CD4-positive, alpha-beta memory T cell (primary cell): ENCODE measurements at regions not wholly inside any gene's neighbourhood (a gene's known extent, or its start where the extent isn't known, plus 50 kb on each side); places are given as distances from the start of the nearest gene placed in this dataset.
A peak's percentile ranks its signal among the peaks of the same experiment; 100 is the strongest.

Experiments used
- CTCF ChIA-PET: fragments of 350-600 bp; sonication (Branson Sonifier 250); formaldehyde crosslinking; loops from one replicate; lab custom pipeline; 2021; ENCODE audit warnings: inconsistent platforms; ENCODE audit not compliant: partially characterized antibody; lab: Charles Lee
- POLR2A ChIA-PET: fragments of 350-600 bp; sonication (Branson Sonifier 250); formaldehyde crosslinking; loops from one replicate; lab custom pipeline; 2021; ENCODE audit not compliant: partially characterized antibody; lab: Charles Lee
- DNase-seq, 5 donors: peaks; one replicate each; pipeline versions ENCODE4 v3.0.0 to v3.0.0-alpha.2; 2020 to 2022; ENCODE audit warnings: mixed read lengths in 1 of 5
- H3K27ac ChIP-seq: one replicate; pipeline ENCODE4 v1.7.0; 2013; ENCODE audit warnings: low read depth, low read length
- H3K27me3 ChIP-seq: 2 replicates; pipeline ENCODE4 v1.7.0; 2013; ENCODE audit warnings: mild to moderate bottlenecking, low read length, moderate library complexity; ENCODE audit not compliant: insufficient read depth
- H3K36me3 ChIP-seq: 2 replicates; pipeline ENCODE4 v1.7.0; 2013; ENCODE audit warnings: mild to moderate bottlenecking, low read length, moderate library complexity; ENCODE audit not compliant: insufficient read depth
- H3K4me1 ChIP-seq: 2 replicates; pipeline ENCODE4 v1.7.0; 2013; ENCODE audit warnings: mild to moderate bottlenecking, low read length, moderate library complexity; ENCODE audit not compliant: insufficient read depth
- H3K4me3 ChIP-seq, 2 donors: one replicate each; pipeline ENCODE4 v1.7.0; 2013; ENCODE audit warnings: low read length in 2 of 2, mild to moderate bottlenecking in 1 of 2
- H3K9me3 ChIP-seq, 2 donors: one replicate each; pipeline ENCODE4 v1.7.0; 2013; ENCODE audit warnings: low read length in 2 of 2, control low read depth in 1 of 2; ENCODE audit not compliant: control insufficient read depth in 1 of 2
- H3K27ac Mint-ChIP-seq, 7 donors: one replicate each; pipeline ENCODE4 v1.8.0; 2020 to 2021; ENCODE audit warnings: mixed read lengths in 7 of 7, mild to moderate bottlenecking in 6 of 7, inconsistent platforms in 3 of 7, moderate library complexity in 3 of 7
- H3K27me3 Mint-ChIP-seq, 2 donors: one replicate each; pipeline ENCODE4 v1.8.0; 2020 to 2021; ENCODE audit warnings: mixed read lengths in 2 of 2
- H3K36me3 Mint-ChIP-seq, 2 donors: one replicate each; pipeline ENCODE4 v1.8.0; 2020 to 2021; ENCODE audit warnings: mixed read lengths in 2 of 2, inconsistent platforms in 1 of 2, mild to moderate bottlenecking in 1 of 2
- H3K4me1 Mint-ChIP-seq, 4 donors: one replicate each; pipeline ENCODE4 v1.8.0; 2020 to 2021; ENCODE audit warnings: mixed read lengths in 4 of 4, mild to moderate bottlenecking in 1 of 4
- H3K4me3 Mint-ChIP-seq, 8 donors: one replicate each; pipeline ENCODE4 v1.8.0; 2020 to 2021; ENCODE audit warnings: mixed read lengths in 8 of 8, mild to moderate bottlenecking in 7 of 8, moderate library complexity in 6 of 8, inconsistent platforms in 3 of 8
- H3K9me3 Mint-ChIP-seq, 8 donors: one replicate each; pipeline ENCODE4 v1.8.0; 2020 to 2021; ENCODE audit warnings: mixed read lengths in 8 of 8, mild to moderate bottlenecking in 5 of 8, inconsistent platforms in 3 of 8, moderate library complexity in 1 of 8
- intact Hi-C: fragments of 100-400 bp; cut with micrococcal nuclease; formaldehyde crosslinking; loops from one replicate; pipeline ENCODE4 v1.15.1; 2023

DNA sequence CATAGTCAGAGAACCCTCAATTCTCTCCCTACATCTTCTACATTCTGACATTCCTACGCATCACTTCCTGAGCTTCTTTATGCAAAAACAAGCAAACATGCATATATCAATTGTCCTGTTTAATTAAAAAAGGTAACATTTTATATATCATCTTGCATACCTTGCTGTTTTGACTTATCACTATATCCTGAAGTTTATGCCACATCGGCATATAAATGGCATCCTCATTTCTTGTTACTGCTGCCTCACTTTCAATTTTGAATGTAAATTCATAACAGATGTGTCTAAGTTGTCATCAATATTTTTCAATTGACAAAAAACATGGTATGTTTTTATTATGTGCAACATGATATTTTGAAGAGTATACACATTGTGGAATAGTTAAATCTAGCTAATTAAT, 377.3 kb upstream of the STEAP1 start:
- no peaks in the 10 kb centered on the region for H3K27me3 Mint-ChIP-seq
- H3K4me1 Mint-ChIP-seq, result no peaks in the 10 kb centered on the region
- H3K27ac Mint-ChIP-seq, result no peak overlapping the region

DNA sequence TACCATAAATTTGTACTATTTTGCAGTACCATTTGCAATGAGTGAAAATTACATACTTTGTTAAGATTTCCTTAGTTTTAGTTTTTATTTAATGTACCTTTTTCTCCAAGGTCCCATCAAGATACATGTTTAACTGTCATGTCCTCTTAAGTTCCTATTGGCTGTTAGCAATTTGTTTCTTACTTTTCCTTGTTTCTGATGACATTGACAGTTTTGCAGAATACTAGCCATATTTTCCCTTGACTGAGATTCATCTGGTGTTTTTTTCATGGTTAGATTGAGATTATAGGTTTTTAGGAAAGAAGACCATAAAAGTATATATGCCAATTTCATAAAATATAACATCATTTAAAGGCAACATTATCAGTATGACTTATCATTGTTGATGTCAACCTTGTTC, 376.8 kb upstream of the STEAP1 start:
- Histone ChIP-seq H3K9me3 (no peaks in the 10 kb centered on the region), H3K36me3 (no peaks in the 10 kb centered on the region), H3K4me3 (no peak overlapping the region), H3K27me3 (no peaks in the 10 kb centered on the region), H3K27ac (no peak overlapping the region), H3K4me1 (no peaks in the 10 kb centered on the region)
- no peak overlapping the region for H3K27ac Mint-ChIP-seq
- H3K9me3 Mint-ChIP-seq, result peaks cover 0 to 8% (median under 1%) of the 10 kb centered on the region in 8 donors
- intact Hi-C loops, result no loop called here
- DNase-seq, result no peak
- H3K4me3 Mint-ChIP-seq, result no peak overlapping the region
- H3K27me3 Mint-ChIP-seq, result no peaks in the 10 kb centered on the region
- H3K4me1 Mint-ChIP-seq, result no peaks in the 10 kb centered on the region
- ChIA-PET CTCF (no interaction called here), POLR2A (no interaction called here)
- no peaks in the 10 kb centered on the region for H3K36me3 Mint-ChIP-seq

More for the DNA sequence above, 377.3 kb upstream of the STEAP1 start:
- no peak overlapping the region for H3K4me3 Mint-ChIP-seq
- Histone ChIP-seq H3K4me1 (no peaks in the 10 kb centered on the region), H3K27me3 (no peaks in the 10 kb centered on the region), H3K9me3 (no peaks in the 10 kb centered on the region), H3K27ac (no peak overlapping the region), H3K4me3 (no peak overlapping the region), H3K36me3 (no peaks in the 10 kb centered on the region)
- ChIA-PET CTCF (no interaction called here), POLR2A (no interaction called here)
- H3K36me3 Mint-ChIP-seq, result no peaks in the 10 kb centered on the region
- DNase-seq, result no peak
- H3K9me3 Mint-ChIP-seq, result peaks cover 0 to 8% (median under 1%) of the 10 kb centered on the region in 8 donors
- intact Hi-C loops, result no loop called here

DNA sequence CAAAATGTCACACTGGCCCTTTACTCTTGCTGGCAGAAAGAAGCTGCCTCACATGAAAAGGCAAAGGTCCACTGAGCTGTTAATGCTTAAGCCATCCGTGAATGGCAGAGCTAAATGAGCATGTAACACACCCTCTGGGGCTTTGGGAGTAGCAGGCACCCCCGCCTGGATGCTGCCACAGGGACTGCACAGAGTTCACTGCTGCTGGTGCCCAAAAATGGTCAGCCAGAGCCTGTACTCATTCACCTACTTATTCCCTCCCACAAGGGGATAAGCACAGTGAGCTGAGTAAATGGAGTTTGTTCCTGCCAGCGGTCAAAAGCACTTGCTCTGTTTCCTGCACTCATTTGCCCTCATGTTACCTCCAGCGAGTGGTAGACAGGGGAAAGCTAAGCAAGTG, 374.0 kb upstream of the STEAP1 start:
- intact Hi-C loops, result no loop called here
- Mint-ChIP-seq H3K27me3 (no peaks in the 10 kb centered on the region), H3K4me1 (no peaks in the 10 kb centered on the region), H3K4me3 (no peak overlapping the region), H3K27ac (no peak overlapping the region), H3K36me3 (no peaks in the 10 kb centered on the region), H3K9me3 (peaks cover 0 to 9% (median 4%) of the 10 kb centered on the region in 8 donors)
- CTCF ChIA-PET, result no interaction called here
- no peaks in the 10 kb centered on the region for H3K4me1 ChIP-seq
- no peaks in the 10 kb centered on the region for H3K9me3 ChIP-seq
- H3K27ac ChIP-seq, result no peak overlapping the region
- no peak for DNase-seq
- H3K4me3 ChIP-seq, result no peak overlapping the region
- no peaks in the 10 kb centered on the region for H3K36me3 ChIP-seq
- POLR2A ChIA-PET, result no interaction called here
- H3K27me3 ChIP-seq, result no peaks in the 10 kb centered on the region

DNA sequence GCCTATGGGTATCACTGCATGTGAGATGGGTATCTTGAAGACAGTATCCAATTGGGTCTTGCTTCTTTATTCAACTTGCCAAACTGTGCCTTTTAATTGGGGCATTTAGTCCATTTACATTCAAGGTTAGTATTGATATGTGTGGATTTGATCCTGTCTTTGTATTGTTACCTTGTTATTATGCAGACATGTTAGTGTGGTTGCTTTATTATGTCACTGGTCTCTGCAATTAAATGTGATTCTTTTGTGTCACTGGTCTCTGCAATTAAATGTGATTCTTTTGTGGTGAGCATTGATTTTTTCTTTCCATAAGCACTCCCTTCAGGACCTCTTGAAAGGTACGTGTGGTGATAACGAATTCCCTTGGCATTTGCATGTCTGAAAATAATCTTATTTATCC, 357.8 kb upstream of the STEAP1 start:
- Histone ChIP-seq H3K4me1 (no peaks in the 10 kb centered on the region), H3K9me3 (no peaks in the 10 kb centered on the region), H3K27me3 (no peaks in the 10 kb centered on the region), H3K27ac (no peak overlapping the region), H3K36me3 (no peaks in the 10 kb centered on the region), H3K4me3 (no peak overlapping the region)
- intact Hi-C loops, result no loop called here
- no peaks in the 10 kb centered on the region for H3K36me3 Mint-ChIP-seq
- ChIA-PET CTCF (no interaction called here), POLR2A (no interaction called here)
- no peak for DNase-seq
- no peak overlapping the region for H3K27ac Mint-ChIP-seq
- peaks cover 0 to 16% (median 5%) of the 10 kb centered on the region in 8 donors for H3K9me3 Mint-ChIP-seq
- no peak overlapping the region for H3K4me3 Mint-ChIP-seq
- no peaks in the 10 kb centered on the region for H3K27me3 Mint-ChIP-seq
- no peaks in the 10 kb centered on the region for H3K4me1 Mint-ChIP-seq

DNA sequence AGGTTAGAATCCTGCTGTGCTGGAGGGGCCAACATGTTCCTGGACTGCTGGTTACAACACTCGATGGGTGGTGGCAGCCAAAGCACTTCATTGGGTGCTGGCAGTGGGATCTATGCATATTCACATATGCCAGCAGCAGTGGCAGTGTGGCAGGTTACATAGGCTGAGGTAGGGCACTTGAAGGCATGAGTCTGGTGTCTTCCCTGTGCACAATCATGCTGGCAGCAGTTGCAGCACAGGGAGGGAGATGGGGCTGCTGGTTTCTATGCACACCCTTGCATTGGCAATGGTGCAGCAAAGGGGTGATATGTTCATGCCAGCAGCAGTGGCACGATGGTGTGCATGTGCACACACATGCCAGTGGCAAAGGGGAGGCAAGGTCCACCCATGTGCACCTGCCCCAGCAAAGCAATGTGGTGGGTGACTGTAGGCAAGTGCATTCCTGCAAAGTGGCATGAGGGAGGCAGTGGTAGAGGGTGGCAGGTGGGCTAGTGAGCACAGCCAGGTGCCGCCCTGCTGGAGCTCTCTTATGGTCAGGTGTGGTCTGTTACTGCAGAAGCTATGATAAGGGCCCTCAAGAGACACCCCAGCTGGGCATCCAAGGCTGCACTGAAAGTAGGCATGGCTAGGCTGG, 356.2 kb upstream of the STEAP1 start:
- Histone ChIP-seq H3K9me3 (no peaks in the 10 kb centered on the region), H3K36me3 (no peaks in the 10 kb centered on the region), H3K27me3 (no peaks in the 10 kb centered on the region), H3K27ac (no peak overlapping the region), H3K4me3 (no peak overlapping the region), H3K4me1 (no peaks in the 10 kb centered on the region)
- no peak overlapping the region for H3K4me3 Mint-ChIP-seq
- no peaks in the 10 kb centered on the region for H3K27me3 Mint-ChIP-seq
- no peaks in the 10 kb centered on the region for H3K36me3 Mint-ChIP-seq
- no peaks in the 10 kb centered on the region for H3K4me1 Mint-ChIP-seq
- ChIA-PET CTCF (no interaction called here), POLR2A (no interaction called here)
- intact Hi-C loops, result no loop called here
- peak in 1 of 5 donors; percentile 33 for DNase-seq
- H3K27ac Mint-ChIP-seq, result no peak overlapping the region
- peaks cover 0 to 11% (median 3%) of the 10 kb centered on the region in 8 donors for H3K9me3 Mint-ChIP-seq

DNA sequence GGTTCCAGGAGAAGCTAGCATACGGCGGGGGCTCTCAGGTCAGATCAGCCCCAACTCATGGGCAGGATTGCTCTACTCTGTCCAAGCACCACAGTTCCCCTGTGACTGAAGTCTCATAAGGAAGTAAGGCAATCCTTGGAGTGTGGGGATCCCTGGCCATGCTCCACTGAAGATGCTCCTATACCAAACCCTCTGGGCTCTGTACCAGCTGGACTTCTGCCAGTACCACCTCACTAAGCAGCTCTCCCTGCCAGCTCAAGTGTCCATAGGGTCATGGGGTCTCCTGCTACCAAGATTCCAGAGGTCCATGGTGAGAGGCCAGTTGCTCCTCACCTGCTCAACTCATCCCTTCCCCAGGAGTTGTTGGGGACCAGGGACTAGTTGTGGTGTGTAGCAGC, 355.7 kb upstream of the STEAP1 start:
- Mint-ChIP-seq H3K4me3 (no peak overlapping the region), H3K27ac (no peak overlapping the region), H3K36me3 (no peaks in the 10 kb centered on the region), H3K27me3 (no peaks in the 10 kb centered on the region), H3K4me1 (no peaks in the 10 kb centered on the region), H3K9me3 (peaks cover 0 to 11% (median 2%) of the 10 kb centered on the region in 8 donors)
- Histone ChIP-seq H3K27me3 (no peaks in the 10 kb centered on the region), H3K36me3 (no peaks in the 10 kb centered on the region), H3K9me3 (no peaks in the 10 kb centered on the region), H3K4me3 (no peak overlapping the region), H3K4me1 (no peaks in the 10 kb centered on the region), H3K27ac (no peak overlapping the region)
- intact Hi-C loops, result no loop called here
- no peak for DNase-seq
- ChIA-PET CTCF (no interaction called here), POLR2A (no interaction called here)

DNA sequence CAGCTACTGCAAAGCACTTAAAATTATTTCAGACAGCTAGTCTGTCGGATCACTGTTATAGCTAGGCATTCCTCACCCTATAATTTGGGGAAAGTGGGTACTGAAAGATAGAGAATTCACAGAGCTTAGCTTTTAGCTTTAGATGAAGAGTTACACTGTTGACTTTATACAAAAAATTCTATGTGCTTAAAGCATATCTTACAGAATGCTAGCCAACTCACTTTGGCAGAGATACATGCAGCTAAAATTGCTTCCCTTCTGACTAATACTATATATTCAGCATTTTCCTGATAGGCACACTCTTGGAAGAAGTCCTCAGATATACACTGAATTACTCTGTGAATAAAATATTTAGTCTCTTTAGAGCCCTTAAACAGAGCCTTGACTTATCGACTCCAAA, 353.5 kb upstream of the STEAP1 start:
- DNase-seq, result no peak
- POLR2A ChIA-PET, result no interaction called here
- H3K9me3 Mint-ChIP-seq, result peaks cover 0 to 9% (median 2%) of the 10 kb centered on the region in 8 donors
- H3K4me1 ChIP-seq, result no peaks in the 10 kb centered on the region
- H3K27ac ChIP-seq, result no peak overlapping the region
- CTCF ChIA-PET, result no interaction called here
- H3K36me3 ChIP-seq, result no peaks in the 10 kb centered on the region
- intact Hi-C loops, result no loop called here
- H3K27me3 ChIP-seq, result no peaks in the 10 kb centered on the region
- H3K27ac Mint-ChIP-seq, result no peak overlapping the region
- H3K36me3 Mint-ChIP-seq, result no peaks in the 10 kb centered on the region
- H3K4me1 Mint-ChIP-seq, result no peaks in the 10 kb centered on the region
- no peaks in the 10 kb centered on the region for H3K27me3 Mint-ChIP-seq
- no peaks in the 10 kb centered on the region for H3K9me3 ChIP-seq
- H3K4me3 Mint-ChIP-seq, result no peak overlapping the region
- no peak overlapping the region for H3K4me3 ChIP-seq

DNA sequence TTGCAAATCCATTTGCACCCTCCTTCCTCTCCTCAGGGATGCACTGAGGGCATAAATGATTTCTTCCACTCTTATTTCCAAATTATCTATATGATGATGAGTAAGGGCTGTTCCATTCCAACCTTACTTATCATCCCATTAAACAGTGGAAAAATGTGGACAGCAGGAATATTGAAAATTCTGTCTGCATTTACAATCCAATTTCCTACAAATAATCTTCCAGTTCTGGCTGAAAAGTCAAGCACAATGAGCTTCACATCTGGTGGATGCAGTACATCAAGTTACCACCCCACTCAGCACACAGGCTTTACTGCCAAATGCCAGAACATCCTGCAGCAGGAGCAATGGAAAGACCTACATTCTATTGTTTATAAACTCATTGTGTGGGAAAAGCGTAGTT, 345.0 kb upstream of the STEAP1 start:
- Mint-ChIP-seq H3K4me1 (no peaks in the 10 kb centered on the region), H3K4me3 (no peak overlapping the region), H3K36me3 (no peaks in the 10 kb centered on the region), H3K27me3 (peaks cover 0 to 1% of the 10 kb centered on the region in 2 donors), H3K27ac (no peak overlapping the region), H3K9me3 (peaks cover 0 to 16% (median 6%) of the 10 kb centered on the region in 8 donors)
- no peaks in the 10 kb centered on the region for H3K27me3 ChIP-seq
- no peak for DNase-seq
- CTCF ChIA-PET, result no interaction called here
- no peak overlapping the region for H3K4me3 ChIP-seq
- no peak overlapping the region for H3K27ac ChIP-seq
- H3K4me1 ChIP-seq, result no peaks in the 10 kb centered on the region
- H3K9me3 ChIP-seq, result no peaks in the 10 kb centered on the region
- POLR2A ChIA-PET, result no interaction called here
- no peaks in the 10 kb centered on the region for H3K36me3 ChIP-seq
- intact Hi-C loops, result no loop called here
